ENCODE measurements at regions not wholly inside any gene's neighbourhood (a gene's known extent, or its start where the extent isn't known, plus 50 kb on each side); places are given as distances from the start of the nearest gene placed in this dataset.
"Not testable (repeated sequence)": the region's sequence is repeated elsewhere in the genome, so short reads cannot be mapped to it uniquely, and the experiment has no call there.

GRCh38 chr15:45866616-45867015 is 231.8 kb downstream of the SQOR start:
- no peak for DNase-seq (ENCODE audit: extremely low read depth in 1 of 2, low read depth in 1 of 2)

- no peak for DNase-seq (ENCODE audit: extremely low read depth in 1 of 2, low read depth in 1 of 2)
Measured at GRCh38 chr15:45867281-45867680, 232.5 kb downstream of the SQOR start.

GRCh38 chr15:45868109-45868691 is 233.4 kb downstream of the SQOR start:
- no peak for DNase-seq (ENCODE audit: extremely low read depth in 1 of 2, low read depth in 1 of 2)

GRCh38 chr15:45869034-45869668 is 234.3 kb downstream of the SQOR start:
- DNase-seq (ENCODE audit: extremely low read depth in 1 of 2, low read depth in 1 of 2): no peak

GRCh38 chr15:45871121-45871855 is 236.5 kb downstream of the SQOR start:
- no peak for DNase-seq (ENCODE audit: extremely low read depth in 1 of 2, low read depth in 1 of 2)

- DNase-seq (ENCODE audit: extremely low read depth in 1 of 2, low read depth in 1 of 2): no peak
Measured at GRCh38 chr15:45873781-45874180, 239.0 kb downstream of the SQOR start.

- not testable (repeated sequence) for DNase-seq (ENCODE audit: extremely low read depth in 1 of 2, low read depth in 1 of 2)
Measured at GRCh38 chr15:45874566-45874965, 239.7 kb downstream of the SQOR start.

GRCh38 chr15:45884289-45884688 is 249.5 kb downstream of the SQOR start:
- DNase-seq (ENCODE audit: extremely low read depth in 1 of 2, low read depth in 1 of 2): no peak

GRCh38 chr15:45884755-45885445 is 250.1 kb downstream of the SQOR start:
- DNase-seq (ENCODE audit: extremely low read depth in 1 of 2, low read depth in 1 of 2): no peak

- no peak for DNase-seq (ENCODE audit: extremely low read depth in 1 of 2, low read depth in 1 of 2)
Measured at GRCh38 chr15:45885801-45886200, 251.0 kb downstream of the SQOR start.

- no peak for DNase-seq (ENCODE audit: extremely low read depth in 1 of 2, low read depth in 1 of 2)
Measured at GRCh38 chr15:45891766-45892165, 256.9 kb downstream of the SQOR start.

- DNase-seq (ENCODE audit: extremely low read depth in 1 of 2, low read depth in 1 of 2): no peak
Measured at GRCh38 chr15:45892182-45892581, 257.4 kb downstream of the SQOR start.

- no peak for DNase-seq (ENCODE audit: extremely low read depth in 1 of 2, low read depth in 1 of 2)
Measured at GRCh38 chr15:45903283-45903682, 268.5 kb downstream of the SQOR start.

- no peak for DNase-seq (ENCODE audit: extremely low read depth in 1 of 2, low read depth in 1 of 2)
Measured at GRCh38 chr15:45904019-45904418, 269.2 kb downstream of the SQOR start.

GRCh38 chr15:45906230-45906629 is 271.4 kb downstream of the SQOR start:
- DNase-seq (ENCODE audit: extremely low read depth in 1 of 2, low read depth in 1 of 2): no peak

- DNase-seq (ENCODE audit: extremely low read depth in 1 of 2, low read depth in 1 of 2): no peak
Measured at GRCh38 chr15:45910671-45911070, 275.8 kb downstream of the SQOR start.

- DNase-seq (ENCODE audit: extremely low read depth in 1 of 2, low read depth in 1 of 2): no peak
Measured at GRCh38 chr15:45913451-45913850, 278.6 kb downstream of the SQOR start.

GRCh38 chr15:45914425-45914824 is 279.6 kb downstream of the SQOR start:
- no peak for DNase-seq (ENCODE audit: extremely low read depth in 1 of 2, low read depth in 1 of 2)

- DNase-seq (ENCODE audit: extremely low read depth in 1 of 2, low read depth in 1 of 2): no peak
Measured at GRCh38 chr15:45918839-45919238, 284.0 kb downstream of the SQOR start.

- no peak for DNase-seq (ENCODE audit: extremely low read depth in 1 of 2, low read depth in 1 of 2)
Measured at GRCh38 chr15:45919806-45920205, 285.0 kb downstream of the SQOR start.

GRCh38 chr15:45921376-45921775 is 286.5 kb downstream of the SQOR start:
- no peak for DNase-seq (ENCODE audit: extremely low read depth in 1 of 2, low read depth in 1 of 2)

GRCh38 chr15:45921978-45922377 is 287.1 kb downstream of the SQOR start:
- no peak for DNase-seq (ENCODE audit: extremely low read depth in 1 of 2, low read depth in 1 of 2)
